IMR-90 (cell line): ENCODE measurements at regions not wholly inside any gene's neighbourhood (a gene's known extent, or its start where the extent isn't known, plus 50 kb on each side); places are given as distances from the start of the nearest gene placed in this dataset.

Experiments used
- ATAC-seq: fragments of 200-7000 bp; cut with Tn5 transposase; 2 replicates; pipeline ENCODE4 v1.9.1; 2020; ENCODE audit warnings: low read depth, mild to moderate bottlenecking, moderate library complexity
- BruUV-seq: library from RNA; stranded (reverse); fragments of 400-500 nt; replicated peaks from 2 replicates; lab custom pipeline; 2021; lab: Mats Ljungman, UMichigan
- CTCF ChIA-PET: fragments of 300-600 bp; formaldehyde crosslinking; extraction: SDS; loops from one replicate; lab custom pipeline; 2021; ENCODE audit warnings: antibody characterized with exemption; lab: Yijun Ruan, JAX
- POLR2A ChIA-PET: fragments of 300-600 bp; sonication (Branson Sonifier 250); formaldehyde crosslinking; loops from one replicate; lab custom pipeline; 2022; ENCODE audit warnings: antibody characterized with exemption; ENCODE audit not compliant: unreplicated experiment; lab: Charles Lee
- DNase-seq: peaks from one replicate; pipeline ENCODE4 v3.0.0; 2013
- H2AFZ ChIP-seq: replicated peaks from 2 replicates; pipeline ENCODE3; 2013; ENCODE audit warnings: low read length, mild to moderate bottlenecking; ENCODE audit not compliant: poor library complexity
- H2AK5ac ChIP-seq: 2 replicates; pipeline ENCODE4 v1.6.1; 2013; ENCODE audit warnings: low read depth, low read length, inconsistent platforms
- H2AK9ac ChIP-seq: replicated peaks from 2 replicates; pipeline ENCODE3; 2013; ENCODE audit warnings: mild to moderate bottlenecking, low read depth, low read length, moderate library complexity; ENCODE audit not compliant: poor library complexity
- H2BK120ac ChIP-seq: 2 replicates; pipeline ENCODE4 v1.6.1; 2013; ENCODE audit warnings: low read depth, low read length, inconsistent platforms
- H2BK15ac ChIP-seq: 3 replicates; pipeline ENCODE4 v1.6.1; 2013; ENCODE audit warnings: low read depth, low read length, inconsistent platforms
- H2BK20ac ChIP-seq: 2 replicates; pipeline ENCODE4 v1.6.1; 2013; ENCODE audit warnings: low read depth, mild to moderate bottlenecking, inconsistent platforms, low read length, moderate library complexity
- H2BK5ac ChIP-seq: 2 replicates; pipeline ENCODE4 v1.6.1; 2013; ENCODE audit warnings: mild to moderate bottlenecking, low read depth, low read length, inconsistent platforms; ENCODE audit not compliant: poor library complexity, severe bottlenecking
- H3K14ac ChIP-seq: replicated peaks from 2 replicates; pipeline ENCODE4 v1.6.1; 2013; ENCODE audit warnings: low read depth, low read length, inconsistent platforms
- H3K18ac ChIP-seq: 2 replicates; pipeline ENCODE4 v1.6.1; 2013; ENCODE audit warnings: low read depth, low read length, control low read depth
- H3K23ac ChIP-seq: 2 replicates; pipeline ENCODE4 v1.6.1; 2013; ENCODE audit warnings: low read depth, low read length, inconsistent platforms
- H3K27ac ChIP-seq: 2 replicates; pipeline ENCODE4 v1.5.1; 2013; ENCODE audit warnings: mild to moderate bottlenecking, control low read depth, low read length; ENCODE audit not compliant: insufficient read depth
- H3K27me3 ChIP-seq: 2 replicates; pipeline ENCODE4 v1.6.1; 2013; ENCODE audit warnings: low read length; ENCODE audit not compliant: control insufficient read depth, insufficient read depth
- H3K36me3 ChIP-seq: 2 replicates; pipeline ENCODE4 v1.6.1; 2013; ENCODE audit warnings: low read length, mixed read lengths; ENCODE audit not compliant: control insufficient read depth, insufficient read depth
- H3K4ac ChIP-seq: 2 replicates; pipeline ENCODE4 v1.6.1; 2013; ENCODE audit warnings: low read depth, low read length, inconsistent platforms
- H3K4me1 ChIP-seq: 2 replicates; pipeline ENCODE4 v1.6.1; 2013; ENCODE audit warnings: low read length, mixed read lengths; ENCODE audit not compliant: control insufficient read depth, insufficient read depth
- H3K4me2 ChIP-seq: 2 replicates; pipeline ENCODE4 v1.6.1; 2013; ENCODE audit warnings: low read depth, mild to moderate bottlenecking, control low read depth, low read length, moderate library complexity
- H3K4me3 ChIP-seq: 2 replicates; pipeline ENCODE4 v1.5.1; 2013; ENCODE audit warnings: low read depth, mild to moderate bottlenecking, control low read depth, low read length, moderate library complexity; ENCODE audit not compliant: insufficient read depth
- H3K56ac ChIP-seq: 2 replicates; pipeline ENCODE4 v1.6.1; 2013; ENCODE audit warnings: low read length, inconsistent platforms; ENCODE audit not compliant: insufficient read depth; ENCODE audit errors: extremely low read depth
- H3K79me1 ChIP-seq, 2 experiments: 2 replicates each; pipeline ENCODE4 v1.6.1; 2013; ENCODE audit warnings: low read length in 2 of 2, inconsistent platforms in 1 of 2, low read depth in 1 of 2
- H3K9ac ChIP-seq: 2 replicates; pipeline ENCODE4 v1.6.1; 2013; ENCODE audit warnings: low read depth, low read length, control low read depth
- H3K9me1 ChIP-seq: 2 replicates; pipeline ENCODE4 v1.6.1; 2013; ENCODE audit warnings: low read length, inconsistent platforms; ENCODE audit not compliant: insufficient read depth
- H3K9me3 ChIP-seq: 2 replicates; pipeline ENCODE4 v1.6.1; 2013; ENCODE audit warnings: low read length; ENCODE audit not compliant: control insufficient read depth, insufficient read depth
- H4K20me1 ChIP-seq: 2 replicates; pipeline ENCODE4 v1.6.1; 2013; ENCODE audit warnings: low read length, inconsistent platforms; ENCODE audit not compliant: insufficient read depth
- H4K5ac ChIP-seq: 2 replicates; pipeline ENCODE4 v1.6.1; 2013; ENCODE audit warnings: mild to moderate bottlenecking, low read depth, low read length, control low read depth
- H4K8ac ChIP-seq, 2 experiments: 2 replicates each; pipeline ENCODE4 v1.6.1; 2013; ENCODE audit warnings: low read depth in 2 of 2, low read length in 2 of 2, control low read depth in 1 of 2, inconsistent platforms in 1 of 2
- H4K91ac ChIP-seq: 2 replicates; pipeline ENCODE4 v1.6.1; 2013; ENCODE audit warnings: low read depth, low read length, inconsistent platforms; ENCODE audit not compliant: insufficient read depth
- BHLHE40 ChIP-seq: fragments of 150-350 bp; IDR thresholded peaks from 2 replicates; pipeline ENCODE4 v1.6.1; 2016; ENCODE audit warnings: mild to moderate bottlenecking, low read depth, low read length
- FOS ChIP-seq: fragments of 150-350 bp; IDR thresholded peaks from 2 replicates; pipeline ENCODE4 v1.6.1; 2016; ENCODE audit warnings: low read depth, low read length
- MAFK ChIP-seq: IDR thresholded peaks from 2 replicates; pipeline ENCODE4 v1.6.1; 2012; ENCODE audit warnings: low read depth, low read length, improper control_type of control experiment
- NFE2L2 ChIP-seq: fragments of 150-350 bp; IDR thresholded peaks from 2 replicates; pipeline ENCODE4 v1.6.1; 2016; ENCODE audit warnings: low read depth, mild to moderate bottlenecking, low read length
- POLR2A ChIP-seq: IDR thresholded peaks from 2 replicates; pipeline ENCODE4 v1.6.1; 2012; ENCODE audit warnings: mild to moderate bottlenecking, low read depth, low read length
- RAD21 ChIP-seq: IDR thresholded peaks from 2 replicates; pipeline ENCODE4 v1.6.1; 2012; ENCODE audit warnings: low read length, improper control_type of control experiment
- WGBS, 2 experiments: methylation state at CpG; one replicate each; pipeline versions ENCODE4 v1.1.5 to v1.1.7; 2013; ENCODE audit warnings: missing lambda C conversion rate in 2 of 2; ENCODE audit not compliant: insufficient read length in 1 of 2; ENCODE audit errors: extremely low coverage in 2 of 2; 5-methylcytosine and 5-hydroxymethylcytosine counted together
- dilution Hi-C: fragments of 300-500 bp; cut with HindIII; formaldehyde crosslinking; loops from one replicate; pipeline ENCODE4 v1.14.3; 2018; ENCODE audit warnings: low sequenced_read_pairs; ENCODE audit not compliant: unreplicated experiment
- in situ Hi-C: fragments of 300-500 bp; cut with MboI; formaldehyde crosslinking; loops from 3 replicates; pipeline ENCODE4 v1.14.3; 2019; ENCODE audit warnings: low sequenced_read_pairs, inconsistent platforms, mixed read lengths
- intact Hi-C: fragments of 100-400 bp; cut with micrococcal nuclease; formaldehyde crosslinking; loops from 2 replicates; pipeline ENCODE4 v1.10.0; 2022

GRCh38 chr3:161573136-161573535 is 76.5 kb downstream of the OTOL1 start:
- H3K18ac ChIP-seq, result no peak overlapping the region
- H3K9me1 ChIP-seq, result no peaks in the 10 kb centered on the region
- H3K4me3 ChIP-seq, result no peak overlapping the region
- no peak overlapping the region for H3K4me2 ChIP-seq
- ATAC-seq (no peak), DNase-seq (no peak)
- POLR2A ChIA-PET, result no interaction called here
- dilution Hi-C loops, result no loop called here
- no peak overlapping the region for H2AK5ac ChIP-seq
- H3K4me1 ChIP-seq, result no peaks in the 10 kb centered on the region
- no peak overlapping the region for H3K9ac ChIP-seq
- no peaks in the 10 kb centered on the region for H3K79me1 ChIP-seq
- H3K36me3 ChIP-seq, result no peaks in the 10 kb centered on the region
- WGBS, 2 experiments, result no CpG with 5 or more reads among the region's 1 CpG
- H3K27ac ChIP-seq, result no peak overlapping the region
- no peaks in the 10 kb centered on the region for H4K20me1 ChIP-seq
- no peak overlapping the region for H3K4ac ChIP-seq
- no peak overlapping the region for H2BK20ac ChIP-seq
- no peak overlapping the region for H4K8ac ChIP-seq
- no peak overlapping the region for H2BK120ac ChIP-seq
- no peak overlapping the region for H3K14ac ChIP-seq
- H3K27me3 ChIP-seq, result no peaks in the 10 kb centered on the region
- intact Hi-C loops, result no loop called here
- no peak overlapping the region for H2BK15ac ChIP-seq
- CTCF ChIA-PET, result no interaction called here
- H3K56ac ChIP-seq, result no peak overlapping the region
- H2AK9ac ChIP-seq, result no peak overlapping the region
- H3K23ac ChIP-seq, result no peak overlapping the region
- H4K5ac ChIP-seq, result no peak overlapping the region
- TF ChIP-seq MAFK, result no peak
- no peak for TF ChIP-seq FOS
- no peak for TF ChIP-seq RAD21
- TF ChIP-seq POLR2A, result no peak
- no peak for TF ChIP-seq NFE2L2
- no peak for TF ChIP-seq BHLHE40
- H2BK5ac ChIP-seq, result no peak overlapping the region
- no peak overlapping the region for H2AFZ ChIP-seq
- no peak overlapping the region for H4K91ac ChIP-seq
- BruUV-seq, result no TSS peak
- no peaks in the 10 kb centered on the region for H3K9me3 ChIP-seq
- in situ Hi-C loops, result no loop called here
